ENCODE measurements at regions not wholly inside any gene's neighbourhood (a gene's known extent, or its start where the extent isn't known, plus 50 kb on each side); places are given as distances from the start of the nearest gene placed in this dataset.

DNA sequence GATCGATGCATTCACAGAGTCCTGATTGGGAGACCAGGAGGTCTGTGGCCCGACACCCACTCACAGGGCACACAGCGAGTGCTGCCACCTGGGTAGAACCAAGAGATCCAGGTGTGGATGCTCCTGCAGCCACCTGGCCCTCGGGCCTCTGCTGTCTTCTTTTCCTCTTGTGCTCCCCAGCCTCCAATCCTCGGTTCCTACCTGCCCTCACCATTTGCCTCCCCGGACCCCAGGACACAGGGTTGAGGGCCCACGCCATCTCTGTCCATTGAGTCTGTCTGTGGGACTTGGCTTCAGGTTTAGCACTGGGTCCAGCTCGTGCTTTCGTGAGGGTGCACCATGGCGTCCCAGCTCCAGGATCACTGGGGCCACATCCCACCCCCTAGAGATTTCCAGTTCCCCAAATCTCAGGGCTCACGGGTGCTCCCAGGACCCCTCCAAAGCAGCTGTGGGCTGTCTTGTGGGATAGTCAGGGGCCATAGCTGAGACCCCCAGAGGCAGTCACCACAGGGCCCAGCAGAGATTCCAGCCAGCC, 591.1 kb downstream of the BRD1 start:
- TF ChIP-seq, protein P1, sequence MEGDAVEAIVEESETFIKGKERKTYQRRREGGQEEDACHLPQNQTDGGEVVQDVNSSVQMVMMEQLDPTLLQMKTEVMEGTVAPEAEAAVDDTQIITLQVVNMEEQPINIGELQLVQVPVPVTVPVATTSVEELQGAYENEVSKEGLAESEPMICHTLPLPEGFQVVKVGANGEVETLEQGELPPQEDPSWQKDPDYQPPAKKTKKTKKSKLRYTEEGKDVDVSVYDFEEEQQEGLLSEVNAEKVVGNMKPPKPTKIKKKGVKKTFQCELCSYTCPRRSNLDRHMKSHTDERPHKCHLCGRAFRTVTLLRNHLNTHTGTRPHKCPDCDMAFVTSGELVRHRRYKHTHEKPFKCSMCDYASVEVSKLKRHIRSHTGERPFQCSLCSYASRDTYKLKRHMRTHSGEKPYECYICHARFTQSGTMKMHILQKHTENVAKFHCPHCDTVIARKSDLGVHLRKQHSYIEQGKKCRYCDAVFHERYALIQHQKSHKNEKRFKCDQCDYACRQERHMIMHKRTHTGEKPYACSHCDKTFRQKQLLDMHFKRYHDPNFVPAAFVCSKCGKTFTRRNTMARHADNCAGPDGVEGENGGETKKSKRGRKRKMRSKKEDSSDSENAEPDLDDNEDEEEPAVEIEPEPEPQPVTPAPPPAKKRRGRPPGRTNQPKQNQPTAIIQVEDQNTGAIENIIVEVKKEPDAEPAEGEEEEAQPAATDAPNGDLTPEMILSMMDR (IDR thresholded peaks at IDR 0.05), result no peak
- TF ChIP-seq EZH2 (IDR thresholded peaks at IDR 0.05; ENCODE audit: borderline replicate concordance, insufficient read depth, low read depth, low read length, poor library complexity, severe bottlenecking), result no peak
